ENCODE measurements at regions not wholly inside any gene's neighbourhood (a gene's known extent, or its start where the extent isn't known, plus 50 kb on each side); places are given as distances from the start of the nearest gene placed in this dataset.

DNA sequence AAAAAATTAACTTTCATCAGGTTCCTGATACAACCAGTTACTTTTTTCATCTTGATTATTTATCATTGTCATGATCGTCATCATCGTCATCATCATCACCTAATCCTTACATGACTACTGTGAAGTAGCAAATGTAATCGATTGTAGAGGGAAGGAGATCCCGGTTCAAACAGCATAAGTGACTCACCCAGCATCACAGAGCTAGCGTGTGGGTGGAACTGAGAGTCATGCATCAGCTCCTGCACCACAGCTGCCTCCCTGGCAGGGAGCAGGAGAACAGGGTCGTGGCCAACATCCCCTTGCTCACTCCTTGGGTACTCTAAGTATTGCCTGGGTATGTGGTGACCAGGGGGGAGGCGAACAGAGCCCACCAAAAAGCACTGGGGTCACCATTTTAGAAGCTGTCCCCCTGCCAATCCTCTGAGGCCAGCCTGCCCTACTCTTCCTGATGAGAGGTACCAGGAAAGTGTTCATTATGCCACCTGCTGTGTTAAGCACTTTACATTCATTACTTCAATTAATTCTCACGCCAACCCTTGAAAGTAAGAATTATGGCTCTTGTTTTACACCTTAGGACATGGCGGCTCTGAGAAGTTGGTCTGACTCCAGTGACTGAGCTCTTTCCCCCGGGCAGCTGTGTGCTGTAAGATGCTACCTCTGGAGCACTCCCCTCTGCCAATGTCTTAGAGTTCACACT is 425.2 kb downstream of the CD83 start (continued):
- TF ChIP-seq, protein P1, sequence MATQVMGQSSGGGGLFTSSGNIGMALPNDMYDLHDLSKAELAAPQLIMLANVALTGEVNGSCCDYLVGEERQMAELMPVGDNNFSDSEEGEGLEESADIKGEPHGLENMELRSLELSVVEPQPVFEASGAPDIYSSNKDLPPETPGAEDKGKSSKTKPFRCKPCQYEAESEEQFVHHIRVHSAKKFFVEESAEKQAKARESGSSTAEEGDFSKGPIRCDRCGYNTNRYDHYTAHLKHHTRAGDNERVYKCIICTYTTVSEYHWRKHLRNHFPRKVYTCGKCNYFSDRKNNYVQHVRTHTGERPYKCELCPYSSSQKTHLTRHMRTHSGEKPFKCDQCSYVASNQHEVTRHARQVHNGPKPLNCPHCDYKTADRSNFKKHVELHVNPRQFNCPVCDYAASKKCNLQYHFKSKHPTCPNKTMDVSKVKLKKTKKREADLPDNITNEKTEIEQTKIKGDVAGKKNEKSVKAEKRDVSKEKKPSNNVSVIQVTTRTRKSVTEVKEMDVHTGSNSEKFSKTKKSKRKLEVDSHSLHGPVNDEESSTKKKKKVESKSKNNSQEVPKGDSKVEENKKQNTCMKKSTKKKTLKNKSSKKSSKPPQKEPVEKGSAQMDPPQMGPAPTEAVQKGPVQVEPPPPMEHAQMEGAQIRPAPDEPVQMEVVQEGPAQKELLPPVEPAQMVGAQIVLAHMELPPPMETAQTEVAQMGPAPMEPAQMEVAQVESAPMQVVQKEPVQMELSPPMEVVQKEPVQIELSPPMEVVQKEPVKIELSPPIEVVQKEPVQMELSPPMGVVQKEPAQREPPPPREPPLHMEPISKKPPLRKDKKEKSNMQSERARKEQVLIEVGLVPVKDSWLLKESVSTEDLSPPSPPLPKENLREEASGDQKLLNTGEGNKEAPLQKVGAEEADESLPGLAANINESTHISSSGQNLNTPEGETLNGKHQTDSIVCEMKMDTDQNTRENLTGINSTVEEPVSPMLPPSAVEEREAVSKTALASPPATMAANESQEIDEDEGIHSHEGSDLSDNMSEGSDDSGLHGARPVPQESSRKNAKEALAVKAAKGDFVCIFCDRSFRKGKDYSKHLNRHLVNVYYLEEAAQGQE (IDR thresholded peaks at IDR 0.05; ENCODE audit: insufficient read depth in 1 of 2, low read depth in 2 of 2, low read length in 1 of 2): no peak

DNA sequence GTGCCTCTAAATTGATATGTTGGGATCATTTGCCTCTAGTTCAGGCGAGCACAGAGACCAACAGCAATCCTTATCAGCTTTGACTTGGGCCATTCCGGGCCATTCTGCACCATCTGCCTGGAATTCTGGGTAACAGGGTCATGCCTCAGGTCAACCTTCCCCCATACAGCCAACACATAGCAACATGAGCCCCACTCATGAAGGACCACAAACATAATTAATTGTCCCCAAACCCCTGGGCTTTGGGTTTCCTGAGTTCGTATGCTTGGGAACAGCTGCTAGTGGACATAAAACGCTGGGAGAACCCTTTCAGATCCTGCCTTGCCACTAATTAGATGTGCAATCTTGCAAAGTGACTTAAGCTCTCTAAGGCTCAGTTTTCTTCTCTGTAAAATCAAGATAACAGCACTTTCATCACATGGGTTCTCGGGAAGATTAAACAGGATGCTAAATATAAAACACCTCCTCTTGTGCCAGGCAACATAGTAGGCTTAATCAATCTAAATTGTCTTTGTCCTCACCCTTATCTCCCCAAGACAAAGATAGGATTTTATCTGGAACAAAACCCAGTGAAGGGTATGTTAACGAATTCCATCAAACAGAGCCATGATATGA is 426.5 kb downstream of the CD83 start:
- ATAC-seq (no peak), DNase-seq (ENCODE audit: low read depth, low spot score) (no peak)
- H3K4me3 ChIP-seq (ENCODE audit: low read depth in 2 of 2, low read length in 2 of 2): no peak overlapping the region
- no peak overlapping the region for H3K27ac ChIP-seq (ENCODE audit: low read length)
- H3K36me3 ChIP-seq (ENCODE audit: control insufficient read depth, insufficient read depth, low read length): no peaks in the 10 kb centered on the region
- ChIA-PET POLR2A (no interaction called here), CTCF (interaction anchor here (0.8 kb wide), 1 partner anchor 314 kb away, joined by 3 read pairs; no protein-coding TSS in a partner anchor)
- H3K4me1 ChIP-seq (ENCODE audit: control insufficient read depth, insufficient read depth, low read length): no peaks in the 10 kb centered on the region
- intact Hi-C loops (cut with micrococcal nuclease; ENCODE audit: unreplicated experiment) (no loop called here), in situ Hi-C loops (cut with HindIII; ENCODE audit: low pct_unique_long_range_greater_than_20kb, low sequenced_read_pairs) (no loop called here)
- BruUV-seq (replicated peaks): no TSS peak
- no peaks in the 10 kb centered on the region for H3K27me3 ChIP-seq (ENCODE audit: control insufficient read depth, insufficient read depth, low read length)
- no peaks in the 10 kb centered on the region for H3K9me3 ChIP-seq (ENCODE audit: control insufficient read depth, insufficient read depth, low read depth, low read length)
- TF ChIP-seq, protein P2, sequence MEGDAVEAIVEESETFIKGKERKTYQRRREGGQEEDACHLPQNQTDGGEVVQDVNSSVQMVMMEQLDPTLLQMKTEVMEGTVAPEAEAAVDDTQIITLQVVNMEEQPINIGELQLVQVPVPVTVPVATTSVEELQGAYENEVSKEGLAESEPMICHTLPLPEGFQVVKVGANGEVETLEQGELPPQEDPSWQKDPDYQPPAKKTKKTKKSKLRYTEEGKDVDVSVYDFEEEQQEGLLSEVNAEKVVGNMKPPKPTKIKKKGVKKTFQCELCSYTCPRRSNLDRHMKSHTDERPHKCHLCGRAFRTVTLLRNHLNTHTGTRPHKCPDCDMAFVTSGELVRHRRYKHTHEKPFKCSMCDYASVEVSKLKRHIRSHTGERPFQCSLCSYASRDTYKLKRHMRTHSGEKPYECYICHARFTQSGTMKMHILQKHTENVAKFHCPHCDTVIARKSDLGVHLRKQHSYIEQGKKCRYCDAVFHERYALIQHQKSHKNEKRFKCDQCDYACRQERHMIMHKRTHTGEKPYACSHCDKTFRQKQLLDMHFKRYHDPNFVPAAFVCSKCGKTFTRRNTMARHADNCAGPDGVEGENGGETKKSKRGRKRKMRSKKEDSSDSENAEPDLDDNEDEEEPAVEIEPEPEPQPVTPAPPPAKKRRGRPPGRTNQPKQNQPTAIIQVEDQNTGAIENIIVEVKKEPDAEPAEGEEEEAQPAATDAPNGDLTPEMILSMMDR (IDR thresholded peaks at IDR 0.05): no peak
- TF ChIP-seq TCF7L2 (IDR thresholded peaks at IDR 0.05; ENCODE audit: low read depth, low read length): no peak
- TF ChIP-seq, protein P1 (IDR thresholded peaks at IDR 0.05; ENCODE audit: insufficient read depth in 1 of 2, low read depth in 2 of 2, low read length in 1 of 2): no peak
- TF ChIP-seq POLR2AphosphoS5 (IDR thresholded peaks at IDR 0.05; ENCODE audit: low read depth, low read length): no peak
- TF ChIP-seq SIN3A (IDR thresholded peaks at IDR 0.05; ENCODE audit: borderline replicate concordance, insufficient read depth, low read depth, low read length): no peak
